Nephron progenitor cell (in vitro differentiated cells): ENCODE measurements at regions not wholly inside any gene's neighbourhood (a gene's known extent, or its start where the extent isn't known, plus 50 kb on each side); places are given as distances from the start of the nearest gene placed in this dataset.

ENCODE experiments used
- DNase-seq: peaks from one replicate; pipeline ENCODE4 v3.0.0; 2021
- H3K27ac Mint-ChIP-seq: 2 replicates; pipeline ENCODE4 v1.8.0; 2021; ENCODE audit warnings: mild to moderate bottlenecking, moderate library complexity, mixed read lengths
- H3K27me3 Mint-ChIP-seq: 2 replicates; pipeline ENCODE4 v1.8.0; 2021; ENCODE audit warnings: mild to moderate bottlenecking, low read depth, mixed read lengths; ENCODE audit not compliant: poor library complexity
- H3K36me3 Mint-ChIP-seq: 2 replicates; pipeline ENCODE4 v1.8.0; 2021; ENCODE audit warnings: low read depth, mixed read lengths
- H3K4me1 Mint-ChIP-seq: 2 replicates; pipeline ENCODE4 v1.8.0; 2021; ENCODE audit warnings: mixed read lengths
- H3K4me3 Mint-ChIP-seq: 2 replicates; pipeline ENCODE4 v1.8.0; 2021; ENCODE audit warnings: mild to moderate bottlenecking, moderate library complexity, mixed read lengths
- H3K9me3 Mint-ChIP-seq: 2 replicates; pipeline ENCODE4 v1.8.0; 2021; ENCODE audit warnings: mild to moderate bottlenecking, moderate library complexity, mixed read lengths
- TF ChIP-seq, protein P1 (sequence below): fragments of 200-600 bp; sonication (generic); IDR thresholded peaks from 2 replicates; pipeline ENCODE4 v1.5.0; 2021; ENCODE audit warnings: antibody characterized with exemption

DNA sequence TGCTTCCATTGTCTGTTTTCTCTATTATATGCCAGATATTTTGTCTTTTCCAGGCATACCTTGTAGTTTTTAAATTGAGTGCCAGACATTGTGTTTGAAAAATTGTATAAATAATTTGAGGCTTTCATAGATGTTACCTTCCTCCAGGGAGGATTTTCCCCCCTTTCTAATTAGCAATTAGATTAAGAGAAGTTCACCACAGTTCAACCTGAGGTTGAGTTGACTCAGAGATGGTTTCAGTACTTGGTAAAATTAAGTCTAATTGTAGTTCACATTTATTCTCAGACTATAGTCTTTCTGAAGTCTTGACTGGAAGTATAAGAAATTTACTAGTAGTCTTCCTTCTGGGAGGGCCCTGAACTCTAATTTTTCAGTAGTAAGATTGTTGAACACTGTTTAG, 104.1 kb upstream of the SCEL start:
- H3K4me3 Mint-ChIP-seq: no peak overlapping the region
- peaks cover 17% of the 10 kb centered on the region for H3K27me3 Mint-ChIP-seq
- no peaks in the 10 kb centered on the region for H3K4me1 Mint-ChIP-seq
- no peaks in the 10 kb centered on the region for H3K36me3 Mint-ChIP-seq
- no peak overlapping the region for H3K27ac Mint-ChIP-seq
- no peaks in the 10 kb centered on the region for H3K9me3 Mint-ChIP-seq
- TF ChIP-seq, protein P1, sequence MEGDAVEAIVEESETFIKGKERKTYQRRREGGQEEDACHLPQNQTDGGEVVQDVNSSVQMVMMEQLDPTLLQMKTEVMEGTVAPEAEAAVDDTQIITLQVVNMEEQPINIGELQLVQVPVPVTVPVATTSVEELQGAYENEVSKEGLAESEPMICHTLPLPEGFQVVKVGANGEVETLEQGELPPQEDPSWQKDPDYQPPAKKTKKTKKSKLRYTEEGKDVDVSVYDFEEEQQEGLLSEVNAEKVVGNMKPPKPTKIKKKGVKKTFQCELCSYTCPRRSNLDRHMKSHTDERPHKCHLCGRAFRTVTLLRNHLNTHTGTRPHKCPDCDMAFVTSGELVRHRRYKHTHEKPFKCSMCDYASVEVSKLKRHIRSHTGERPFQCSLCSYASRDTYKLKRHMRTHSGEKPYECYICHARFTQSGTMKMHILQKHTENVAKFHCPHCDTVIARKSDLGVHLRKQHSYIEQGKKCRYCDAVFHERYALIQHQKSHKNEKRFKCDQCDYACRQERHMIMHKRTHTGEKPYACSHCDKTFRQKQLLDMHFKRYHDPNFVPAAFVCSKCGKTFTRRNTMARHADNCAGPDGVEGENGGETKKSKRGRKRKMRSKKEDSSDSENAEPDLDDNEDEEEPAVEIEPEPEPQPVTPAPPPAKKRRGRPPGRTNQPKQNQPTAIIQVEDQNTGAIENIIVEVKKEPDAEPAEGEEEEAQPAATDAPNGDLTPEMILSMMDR: no peak
- no peak for DNase-seq

- Mint-ChIP-seq H3K27me3 (peaks cover 14% of the 10 kb centered on the region), H3K36me3 (no peaks in the 10 kb centered on the region), H3K27ac (no peak overlapping the region), H3K9me3 (no peaks in the 10 kb centered on the region), H3K4me1 (no peaks in the 10 kb centered on the region), H3K4me3 (no peak overlapping the region)
- DNase-seq: no peak
- TF ChIP-seq, protein P1: no peak
These were observed 103.6 kb upstream of the MYCBP2 start for GRCh38 chr13:77430377-77430951.

GRCh38 chr13:77429320-77430142, 102.6 kb upstream of the MYCBP2 start:
- H3K9me3 Mint-ChIP-seq: no peaks in the 10 kb centered on the region
- no peak for DNase-seq
- H3K36me3 Mint-ChIP-seq: no peaks in the 10 kb centered on the region
- H3K27me3 Mint-ChIP-seq: peaks cover 13% of the 10 kb centered on the region
- H3K4me1 Mint-ChIP-seq: no peaks in the 10 kb centered on the region
- TF ChIP-seq, protein P1: no peak
- no peak overlapping the region for H3K4me3 Mint-ChIP-seq
- no peak overlapping the region for H3K27ac Mint-ChIP-seq

GRCh38 chr13:77425705-77426104, 98.8 kb upstream of the MYCBP2 start:
- no peak overlapping the region for H3K27ac Mint-ChIP-seq
- peaks cover 6% of the 10 kb centered on the region for H3K27me3 Mint-ChIP-seq
- no peaks in the 10 kb centered on the region for H3K9me3 Mint-ChIP-seq
- no peaks in the 10 kb centered on the region for H3K36me3 Mint-ChIP-seq
- H3K4me1 Mint-ChIP-seq: no peaks in the 10 kb centered on the region
- TF ChIP-seq, protein P1: no peak
- DNase-seq: no peak
- no peak overlapping the region for H3K4me3 Mint-ChIP-seq

DNA sequence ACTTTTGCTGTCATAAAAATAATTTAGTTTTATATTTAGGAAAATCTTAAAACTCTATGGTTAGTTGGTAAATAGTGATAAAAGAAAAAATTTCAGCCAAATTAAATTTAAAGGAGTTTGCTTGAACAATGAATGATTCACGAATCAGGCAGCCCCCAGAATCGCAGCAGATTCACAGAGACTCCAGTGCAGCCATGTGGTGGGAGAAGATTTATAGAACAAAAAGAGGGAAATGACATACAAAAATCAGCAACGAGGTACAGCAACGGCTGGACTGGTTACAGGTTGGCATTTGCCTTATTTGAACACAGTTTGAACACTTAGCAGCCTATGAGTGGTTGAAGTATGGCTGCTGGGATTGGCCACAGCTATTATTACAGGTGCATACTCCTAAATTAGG, 96.4 kb upstream of the MYCBP2 start:
- TF ChIP-seq, protein P1: no peak
- H3K27me3 Mint-ChIP-seq: peaks cover 6% of the 10 kb centered on the region
- peaks cover 5% of the 10 kb centered on the region for H3K9me3 Mint-ChIP-seq
- no peak for DNase-seq
- H3K4me3 Mint-ChIP-seq: no peak overlapping the region
- H3K27ac Mint-ChIP-seq: no peak overlapping the region
- H3K36me3 Mint-ChIP-seq: no peaks in the 10 kb centered on the region
- no peaks in the 10 kb centered on the region for H3K4me1 Mint-ChIP-seq

DNA sequence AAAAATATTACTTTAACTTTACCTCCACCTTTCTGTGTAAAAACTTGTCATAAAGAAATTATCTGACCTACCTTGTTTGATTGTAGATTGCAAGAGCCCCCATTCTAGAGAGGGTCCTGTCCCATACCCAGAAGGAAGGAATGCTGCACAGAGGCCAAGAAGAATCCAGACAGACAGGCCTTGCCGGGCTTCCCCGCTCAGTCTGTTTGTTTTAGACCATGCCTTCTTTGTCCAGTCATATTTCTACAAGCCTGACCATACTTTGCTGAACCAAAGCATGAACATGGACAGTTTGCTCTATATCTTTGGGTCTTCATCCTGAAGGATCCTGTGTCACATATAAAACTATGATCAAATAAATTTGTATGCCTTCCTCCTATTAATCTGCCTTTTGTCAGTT, 95.8 kb upstream of the MYCBP2 start:
- no peak overlapping the region for H3K4me3 Mint-ChIP-seq
- H3K27ac Mint-ChIP-seq: no peak overlapping the region
- peaks cover 6% of the 10 kb centered on the region for H3K27me3 Mint-ChIP-seq
- no peak for DNase-seq
- H3K4me1 Mint-ChIP-seq: peaks cover 3% of the 10 kb centered on the region
- TF ChIP-seq, protein P1: no peak
- no peaks in the 10 kb centered on the region for H3K36me3 Mint-ChIP-seq
- peaks cover 5% of the 10 kb centered on the region for H3K9me3 Mint-ChIP-seq
